ENCODE measurements at regions not wholly inside any gene's neighbourhood (a gene's known extent, or its start where the extent isn't known, plus 50 kb on each side); places are given as distances from the start of the nearest gene placed in this dataset.
A peak's percentile ranks its signal among the peaks of the same experiment; 100 is the strongest.

DNA sequence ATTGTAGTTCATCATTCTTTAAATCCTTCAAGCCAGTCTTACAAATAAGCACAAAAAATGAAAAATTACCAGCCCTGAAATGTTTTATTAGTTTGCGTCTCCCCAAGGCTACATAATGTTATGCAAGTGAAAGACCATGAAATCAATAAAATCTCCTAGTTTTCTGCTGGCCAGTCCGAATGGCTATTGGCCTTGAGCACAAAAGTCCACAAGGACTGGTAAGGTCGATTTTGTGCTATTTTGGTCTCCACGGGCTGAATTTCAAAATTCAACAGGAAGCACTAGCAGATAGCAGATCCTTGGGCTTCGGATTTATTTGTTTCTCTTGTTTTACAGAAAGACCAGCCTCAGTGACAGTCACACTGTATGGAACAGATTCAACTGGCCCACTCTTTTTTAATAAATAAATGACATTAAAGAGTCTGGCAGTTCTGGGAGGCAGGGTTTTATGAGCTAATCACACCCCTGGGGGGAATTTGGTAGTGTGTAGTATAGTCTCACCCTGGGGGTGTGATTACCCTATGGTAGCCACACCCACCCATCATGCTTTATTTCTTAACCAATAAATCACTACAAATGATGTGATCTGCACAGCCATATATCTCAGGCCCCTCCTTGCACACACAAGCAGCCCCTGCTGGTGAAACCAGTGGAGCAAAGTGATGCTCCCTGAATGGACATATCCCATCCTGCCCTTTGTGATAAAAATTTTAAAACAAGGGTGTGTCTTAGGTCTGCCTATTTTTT lies 51.1 kb upstream of the TMEM33 start:
- no peak for TF ChIP-seq CTCF (conservative IDR thresholded peaks at IDR 0.05; ENCODE audit: control insufficient read depth, insufficient read depth, low read depth, low read length)
- DNase-seq (ENCODE audit: low read depth), result no peak

DNA sequence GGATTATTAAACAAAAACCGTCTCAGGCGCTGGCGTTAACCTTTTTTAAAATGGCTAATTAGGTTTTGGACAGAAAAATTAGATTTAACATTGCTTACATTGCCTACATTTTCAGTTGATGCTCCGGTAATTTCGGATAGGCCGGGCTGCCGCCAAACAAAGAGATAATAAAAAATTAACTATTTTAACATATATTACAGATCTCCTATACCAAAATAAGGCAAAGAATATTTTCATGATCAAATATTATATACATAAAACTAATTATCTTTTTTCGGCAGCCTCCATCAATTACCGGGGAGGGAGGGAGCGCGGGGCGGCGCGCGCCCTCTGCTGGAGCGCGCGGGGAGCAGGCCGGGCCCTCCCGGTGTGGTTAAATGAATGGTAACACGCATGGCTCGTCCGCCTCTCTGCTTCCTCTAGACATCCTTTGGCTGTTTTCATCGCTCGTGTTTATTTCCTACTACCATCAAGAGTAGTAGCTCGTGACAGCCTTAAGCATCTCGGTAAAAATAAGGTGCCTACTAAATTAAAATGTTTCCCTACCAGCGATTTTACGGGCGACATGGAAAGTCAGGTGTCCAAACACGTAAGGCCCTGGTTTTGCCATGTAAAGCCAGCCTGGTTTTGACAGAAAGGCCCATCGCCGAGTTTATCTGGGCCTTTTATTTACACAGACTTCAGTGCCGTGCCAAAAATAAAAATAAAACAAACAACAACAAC lies 52.4 kb upstream of the TMEM33 start:
- DNase-seq (ENCODE audit: low read depth), result peak; percentile 25
- TF ChIP-seq CTCF (conservative IDR thresholded peaks at IDR 0.05; ENCODE audit: control insufficient read depth, insufficient read depth, low read depth, low read length), result no peak
- H3K4me3 ChIP-seq (ENCODE audit: control insufficient read depth, low read depth, low read length), result no peak overlapping the region

More for the DNA sequence above, 51.1 kb upstream of the TMEM33 start:
- no peak overlapping the region for H3K4me3 ChIP-seq (ENCODE audit: control insufficient read depth, low read depth, low read length)

- no peak for DNase-seq (ENCODE audit: low read depth)
- TF ChIP-seq CTCF (conservative IDR thresholded peaks at IDR 0.05; ENCODE audit: control insufficient read depth, insufficient read depth, low read depth, low read length), result no peak
- no peak overlapping the region for H3K4me3 ChIP-seq (ENCODE audit: control insufficient read depth, low read depth, low read length)
Measured at GRCh38 chr4:41881981-41882624, 53.1 kb upstream of the TMEM33 start.

GRCh38 chr4:41880840-41881831 lies 54.1 kb upstream of the TMEM33 start:
- no peak for TF ChIP-seq CTCF (conservative IDR thresholded peaks at IDR 0.05; ENCODE audit: control insufficient read depth, insufficient read depth, low read depth, low read length)
- DNase-seq (ENCODE audit: low read depth), result no peak
- H3K4me3 ChIP-seq (ENCODE audit: control insufficient read depth, low read depth, low read length), result no peak overlapping the region

GRCh38 chr4:41880022-41880837 lies 55.0 kb upstream of the TMEM33 start:
- no peak for TF ChIP-seq CTCF (conservative IDR thresholded peaks at IDR 0.05; ENCODE audit: control insufficient read depth, insufficient read depth, low read depth, low read length)
- no peak overlapping the region for H3K4me3 ChIP-seq (ENCODE audit: control insufficient read depth, low read depth, low read length)
- no peak for DNase-seq (ENCODE audit: low read depth)
